Nephron (organoid): ENCODE measurements at regions not wholly inside any gene's neighbourhood (a gene's known extent, or its start where the extent isn't known, plus 50 kb on each side); places are given as distances from the start of the nearest gene placed in this dataset.

Experiments used
- H3K27ac Mint-ChIP-seq, 3 experiments: 2 replicates each; pipeline ENCODE4 v1.8.0; 2020; ENCODE audit warnings: mixed read lengths in 3 of 3, mild to moderate bottlenecking in 2 of 3, moderate library complexity in 1 of 3
- H3K27me3 Mint-ChIP-seq: 2 replicates; pipeline ENCODE4 v1.8.0; 2021; ENCODE audit warnings: low read depth, mild to moderate bottlenecking, moderate library complexity, mixed read lengths
- H3K36me3 Mint-ChIP-seq: 2 replicates; pipeline ENCODE4 v1.8.0; 2020; ENCODE audit warnings: low read depth, mixed read lengths
- H3K4me1 Mint-ChIP-seq: 2 replicates; pipeline ENCODE4 v1.8.0; 2020; ENCODE audit warnings: mixed read lengths
- H3K4me3 Mint-ChIP-seq, 3 experiments: 2 replicates each; pipeline ENCODE4 v1.8.0; 2020; ENCODE audit warnings: mild to moderate bottlenecking in 3 of 3, mixed read lengths in 3 of 3, moderate library complexity in 2 of 3
- H3K9me3 Mint-ChIP-seq: 2 replicates; pipeline ENCODE4 v1.8.0; 2020; ENCODE audit warnings: mixed read lengths
- TF ChIP-seq, protein P1 (sequence below), 3 experiments: fragments of 200-600 bp; sonication (generic); IDR thresholded peaks; one replicate each; pipeline ENCODE4 v1.5.0; 2021; ENCODE audit warnings: antibody characterized with exemption in 3 of 3; ENCODE audit not compliant: unreplicated experiment in 3 of 3

DNA sequence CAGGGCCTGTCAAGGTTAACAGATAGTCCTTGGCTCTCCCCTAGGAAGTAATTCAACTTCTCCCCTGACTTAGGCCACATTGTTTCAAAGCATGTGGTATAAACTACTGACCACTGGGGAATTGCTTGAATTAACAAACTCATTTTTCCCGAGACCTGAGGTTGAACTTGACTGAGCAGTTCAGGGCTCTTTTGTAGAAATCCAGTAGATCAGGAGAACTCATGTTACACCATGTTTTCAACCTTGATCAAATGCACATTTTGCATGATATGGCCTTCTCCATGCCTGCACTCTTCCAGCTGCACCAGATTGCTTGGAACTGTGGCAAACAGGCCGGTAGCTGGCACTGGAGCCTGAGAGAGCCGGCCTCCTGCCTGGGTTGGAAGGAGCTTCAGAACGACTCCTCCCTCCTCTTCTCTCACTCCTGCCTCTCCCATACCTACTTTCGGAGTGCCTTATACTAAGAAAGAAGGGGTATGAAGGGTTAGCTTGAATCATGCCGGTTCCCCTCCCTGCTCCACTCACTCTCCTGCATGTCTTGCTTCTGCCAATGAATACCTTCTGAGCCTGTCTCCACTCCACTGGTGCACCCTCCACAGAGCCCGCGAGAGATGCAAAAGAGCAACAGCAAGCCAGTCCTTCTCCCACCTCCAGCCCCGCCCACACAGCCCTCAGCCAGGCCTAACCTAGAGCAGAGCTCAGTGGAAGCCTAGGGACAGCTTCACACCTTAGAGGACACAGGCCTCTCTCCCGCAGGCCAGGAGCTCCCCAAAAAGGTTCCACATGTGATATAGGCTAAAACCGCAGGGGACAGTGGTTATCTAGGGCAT is 159.4 kb downstream of the MACROH2A1 start:
- no peaks in the 10 kb centered on the region for H3K9me3 Mint-ChIP-seq
- peak overlapping the region; percentile 3 to 14 (median 6) for H3K4me3 Mint-ChIP-seq
- H3K4me1 Mint-ChIP-seq: peaks cover 92% of the 10 kb centered on the region
- H3K36me3 Mint-ChIP-seq: no peaks in the 10 kb centered on the region
- TF ChIP-seq, protein P1, sequence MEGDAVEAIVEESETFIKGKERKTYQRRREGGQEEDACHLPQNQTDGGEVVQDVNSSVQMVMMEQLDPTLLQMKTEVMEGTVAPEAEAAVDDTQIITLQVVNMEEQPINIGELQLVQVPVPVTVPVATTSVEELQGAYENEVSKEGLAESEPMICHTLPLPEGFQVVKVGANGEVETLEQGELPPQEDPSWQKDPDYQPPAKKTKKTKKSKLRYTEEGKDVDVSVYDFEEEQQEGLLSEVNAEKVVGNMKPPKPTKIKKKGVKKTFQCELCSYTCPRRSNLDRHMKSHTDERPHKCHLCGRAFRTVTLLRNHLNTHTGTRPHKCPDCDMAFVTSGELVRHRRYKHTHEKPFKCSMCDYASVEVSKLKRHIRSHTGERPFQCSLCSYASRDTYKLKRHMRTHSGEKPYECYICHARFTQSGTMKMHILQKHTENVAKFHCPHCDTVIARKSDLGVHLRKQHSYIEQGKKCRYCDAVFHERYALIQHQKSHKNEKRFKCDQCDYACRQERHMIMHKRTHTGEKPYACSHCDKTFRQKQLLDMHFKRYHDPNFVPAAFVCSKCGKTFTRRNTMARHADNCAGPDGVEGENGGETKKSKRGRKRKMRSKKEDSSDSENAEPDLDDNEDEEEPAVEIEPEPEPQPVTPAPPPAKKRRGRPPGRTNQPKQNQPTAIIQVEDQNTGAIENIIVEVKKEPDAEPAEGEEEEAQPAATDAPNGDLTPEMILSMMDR (IDR thresholded peaks at IDR 0.05; ENCODE audit: unreplicated experiment in 3 of 3): no peak
- peak overlapping the region; percentile 71 to 81 (median 77) for H3K27ac Mint-ChIP-seq
- H3K27me3 Mint-ChIP-seq: peaks cover 23% of the 10 kb centered on the region

DNA sequence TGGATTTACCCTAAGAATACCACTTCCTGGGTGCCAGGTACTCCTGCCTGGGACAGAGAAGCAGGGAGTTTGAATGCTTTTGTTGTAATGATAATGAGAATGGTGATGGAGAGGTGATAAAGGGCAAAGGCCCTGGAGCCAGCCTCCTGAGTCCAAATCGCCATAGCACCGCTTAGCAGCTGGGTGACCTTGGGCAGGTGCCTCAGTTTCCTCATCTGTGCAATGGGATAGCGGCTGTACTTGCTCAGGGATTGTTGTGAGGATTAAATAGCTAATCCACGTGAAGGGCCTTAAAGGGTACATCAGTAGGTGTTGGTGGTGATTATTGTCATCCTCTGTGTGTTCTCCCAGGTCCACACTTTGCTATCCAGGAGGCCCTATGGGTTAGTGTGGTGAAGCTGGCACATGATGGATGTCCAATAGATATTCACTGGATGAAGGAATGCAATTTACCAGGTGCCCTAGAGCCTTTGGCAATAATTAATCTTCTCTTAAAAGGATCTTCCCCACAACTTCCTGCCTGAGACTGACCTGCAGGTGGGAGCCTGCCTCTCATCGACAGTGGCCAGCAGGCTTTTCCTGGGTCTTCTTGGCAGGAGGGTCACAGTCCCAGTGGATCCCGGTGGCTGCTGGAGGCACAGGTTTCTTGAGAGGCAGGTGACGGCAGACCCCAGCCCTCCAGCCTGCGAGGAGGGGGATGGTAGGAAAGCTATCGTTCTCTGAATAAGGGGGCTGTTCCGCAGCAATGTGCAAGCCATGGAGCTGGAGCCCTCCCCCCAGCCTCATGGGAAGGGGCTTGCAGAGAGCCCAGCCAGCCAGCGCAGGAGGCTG is 160.2 kb downstream of the MACROH2A1 start:
- no peaks in the 10 kb centered on the region for H3K9me3 Mint-ChIP-seq
- peaks cover 90% of the 10 kb centered on the region for H3K4me1 Mint-ChIP-seq
- no peaks in the 10 kb centered on the region for H3K36me3 Mint-ChIP-seq
- no peak overlapping the region for H3K4me3 Mint-ChIP-seq
- H3K27me3 Mint-ChIP-seq: peaks cover 23% of the 10 kb centered on the region
- H3K27ac Mint-ChIP-seq: peak overlapping the region; percentile 71 to 81 (median 77)
- TF ChIP-seq, protein P1 (IDR thresholded peaks at IDR 0.05; ENCODE audit: unreplicated experiment in 3 of 3): no peak

- Mint-ChIP-seq H3K27ac (peak overlapping the region; percentile 58 to 73 (median 65)), H3K4me3 (no peak overlapping the region), H3K9me3 (no peaks in the 10 kb centered on the region), H3K36me3 (no peaks in the 10 kb centered on the region), H3K27me3 (peaks cover 25% of the 10 kb centered on the region), H3K4me1 (peaks cover 88% of the 10 kb centered on the region)
- TF ChIP-seq, protein P1 (IDR thresholded peaks at IDR 0.05; ENCODE audit: unreplicated experiment in 3 of 3): no peak
Measured at GRCh38 chr5:135237748-135238103, 161.3 kb downstream of the MACROH2A1 start.

DNA sequence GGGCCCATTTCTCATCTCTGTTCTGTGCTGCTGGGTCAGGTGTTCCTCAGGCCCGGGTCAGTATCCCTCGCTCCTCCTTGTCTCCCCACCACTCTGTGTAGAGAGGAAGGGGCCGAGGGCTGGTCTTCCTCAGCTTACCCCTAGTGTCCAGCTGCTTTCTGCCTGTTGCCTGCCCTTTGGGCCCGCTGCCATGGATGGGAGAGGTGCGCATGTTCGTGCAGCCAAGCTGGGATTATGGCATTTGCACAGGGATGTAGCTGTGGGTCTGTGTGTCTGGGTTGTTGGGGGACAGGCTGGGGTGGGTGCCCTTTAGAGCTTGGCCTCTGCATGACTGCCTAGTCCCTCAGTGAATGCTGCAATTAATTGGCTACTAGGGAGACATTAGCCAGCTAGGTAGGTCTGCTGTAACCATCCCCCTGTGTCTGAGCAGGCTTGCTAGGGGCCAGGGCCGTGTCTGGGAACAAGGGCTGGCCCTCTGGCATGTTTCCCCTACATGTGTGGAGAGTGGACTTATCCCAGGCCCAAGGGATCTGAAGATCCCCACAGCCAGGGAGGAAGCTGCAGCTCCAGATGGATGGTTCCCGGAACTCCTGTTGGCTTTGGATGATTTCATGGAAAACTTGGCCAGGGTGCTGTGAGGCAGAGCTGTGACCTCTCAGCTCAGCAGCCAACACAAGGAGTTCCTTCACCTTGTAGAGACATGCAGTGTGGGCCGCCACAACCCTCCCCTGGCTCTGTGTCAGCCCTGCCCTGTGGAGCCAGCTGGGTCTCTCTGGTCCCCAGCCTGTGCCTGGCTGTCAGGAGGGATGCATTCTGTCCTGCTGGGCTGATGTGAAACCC is 161.9 kb downstream of the MACROH2A1 start:
- Mint-ChIP-seq H3K4me1 (peaks cover 82% of the 10 kb centered on the region), H3K4me3 (no peak overlapping the region), H3K27ac (peak overlapping the region; percentile 41 to 73 (median 72)), H3K9me3 (no peaks in the 10 kb centered on the region), H3K27me3 (peaks cover 24% of the 10 kb centered on the region), H3K36me3 (no peaks in the 10 kb centered on the region)
- TF ChIP-seq, protein P1 (IDR thresholded peaks at IDR 0.05; ENCODE audit: unreplicated experiment in 3 of 3): no peak

GRCh38 chr5:135236228-135236907 is 162.7 kb downstream of the MACROH2A1 start:
- H3K4me1 Mint-ChIP-seq: peaks cover 75% of the 10 kb centered on the region
- peaks cover 24% of the 10 kb centered on the region for H3K27me3 Mint-ChIP-seq
- H3K36me3 Mint-ChIP-seq: no peaks in the 10 kb centered on the region
- H3K9me3 Mint-ChIP-seq: no peaks in the 10 kb centered on the region
- TF ChIP-seq, protein P1 (IDR thresholded peaks at IDR 0.05; ENCODE audit: unreplicated experiment in 3 of 3): no peak
- peak overlapping the region in 1 of 3 experiments; percentile 21 for H3K4me3 Mint-ChIP-seq
- H3K27ac Mint-ChIP-seq: peak overlapping the region; percentile 49 to 73 (median 72)
